ENCODE measurements at regions not wholly inside any gene's neighbourhood (a gene's known extent, or its start where the extent isn't known, plus 50 kb on each side); places are given as distances from the start of the nearest gene placed in this dataset.
"Not testable (repeated sequence)": the region's sequence is repeated elsewhere in the genome, so short reads cannot be mapped to it uniquely, and the experiment has no call there.

DNA sequence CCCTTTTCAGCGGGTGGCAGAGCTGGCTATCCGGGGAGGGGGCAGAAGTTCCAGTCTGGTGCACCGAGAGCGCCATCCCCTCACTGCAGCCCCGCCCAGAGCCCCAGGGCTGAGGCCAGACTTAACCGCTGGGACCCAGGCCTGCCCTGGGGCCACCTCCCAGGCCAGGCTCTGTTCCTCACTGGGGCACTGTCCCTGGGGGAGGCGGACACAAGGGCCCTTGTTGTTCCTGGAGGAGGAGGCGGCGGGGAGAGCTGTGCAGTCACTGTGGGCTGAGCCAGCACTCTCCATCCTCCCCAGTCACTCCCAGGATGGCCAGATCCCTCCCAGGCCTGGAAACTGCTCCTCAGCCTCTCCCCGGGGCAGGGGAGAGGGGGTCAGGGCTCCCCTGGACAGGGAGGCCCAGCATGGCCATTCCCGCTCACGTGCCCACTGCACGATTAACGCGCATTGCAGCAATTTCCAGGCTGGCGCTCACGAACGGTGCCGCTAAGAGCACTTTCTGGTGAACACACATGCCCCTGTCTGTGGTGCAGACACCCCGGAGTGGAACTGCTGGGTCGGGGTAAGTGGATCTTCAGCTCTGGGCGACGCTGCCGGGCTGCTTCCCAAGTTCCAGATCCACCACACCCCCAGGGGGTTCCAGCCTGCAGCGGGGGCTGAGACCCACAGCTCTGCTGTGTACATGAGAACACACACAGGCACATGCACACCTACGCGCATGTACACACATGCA is 89.8 kb upstream of the SFSWAP start:
- H3K36me3 ChIP-seq (ENCODE audit: insufficient read depth, low read length): no peaks in the 10 kb centered on the region
- no peak overlapping the region for H3K4me3 ChIP-seq (ENCODE audit: low read depth in 1 of 2, low read length in 2 of 2)
- H3K4me1 ChIP-seq (ENCODE audit: insufficient read depth, low read length): peaks cover 5% of the 10 kb centered on the region
- H3K9me3 ChIP-seq (ENCODE audit: low read length): no peaks in the 10 kb centered on the region
- no peak overlapping the region for H3K9ac ChIP-seq (ENCODE audit: low read length)
- no peak overlapping the region for H3K27ac ChIP-seq (ENCODE audit: low read depth, low read length)
- peaks cover 0 to 35% of the 10 kb centered on the region in 2 donors for H3K27me3 ChIP-seq (ENCODE audit: control insufficient read depth in 1 of 2, insufficient read depth in 2 of 2, low read length in 2 of 2)

DNA sequence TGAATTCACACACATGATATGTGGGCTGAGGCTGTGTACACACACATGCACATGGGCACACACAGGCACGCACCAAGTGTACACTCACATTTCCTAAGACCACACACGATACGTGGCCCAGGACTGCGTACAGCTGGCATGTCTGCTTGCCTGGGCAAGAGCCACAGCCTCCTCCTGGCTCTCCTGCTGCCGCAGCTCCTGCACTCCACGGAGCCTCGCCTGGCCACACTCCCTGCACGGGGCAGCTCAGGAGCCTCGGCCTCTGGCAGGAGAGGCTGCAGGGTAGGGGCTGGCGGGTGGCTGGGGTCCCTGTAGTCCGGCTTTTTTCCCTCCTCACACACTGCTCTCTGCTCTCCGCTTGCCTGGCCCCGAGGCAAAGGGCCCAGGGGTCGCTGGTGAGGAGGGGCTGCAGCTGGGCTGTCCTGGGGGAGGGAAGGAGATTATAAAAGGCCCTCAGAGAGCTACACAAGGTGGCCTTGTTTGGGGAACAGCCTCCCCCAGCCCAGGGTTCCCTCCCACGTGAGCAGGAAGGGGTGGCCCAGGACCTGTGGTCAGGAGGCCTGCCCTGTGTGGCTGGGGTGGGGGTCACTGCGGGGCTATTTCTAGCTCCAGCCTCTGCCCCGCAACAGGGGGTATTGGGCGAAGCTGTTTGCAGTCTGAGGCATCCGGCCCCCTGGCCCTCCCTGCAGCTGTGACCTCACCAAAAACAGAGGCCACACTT is 89.0 kb upstream of the SFSWAP start:
- peaks cover 5% of the 10 kb centered on the region for H3K4me1 ChIP-seq (ENCODE audit: insufficient read depth, low read length)
- no peak overlapping the region for H3K27ac ChIP-seq (ENCODE audit: low read depth, low read length)
- no peaks in the 10 kb centered on the region for H3K9me3 ChIP-seq (ENCODE audit: low read length)
- H3K4me3 ChIP-seq (ENCODE audit: low read depth in 1 of 2, low read length in 2 of 2): no peak overlapping the region
- H3K9ac ChIP-seq (ENCODE audit: low read length): no peak overlapping the region
- no peaks in the 10 kb centered on the region for H3K36me3 ChIP-seq (ENCODE audit: insufficient read depth, low read length)
- H3K27me3 ChIP-seq (ENCODE audit: control insufficient read depth in 1 of 2, insufficient read depth in 2 of 2, low read length in 2 of 2): peaks cover 0 to 32% of the 10 kb centered on the region in 2 donors

DNA sequence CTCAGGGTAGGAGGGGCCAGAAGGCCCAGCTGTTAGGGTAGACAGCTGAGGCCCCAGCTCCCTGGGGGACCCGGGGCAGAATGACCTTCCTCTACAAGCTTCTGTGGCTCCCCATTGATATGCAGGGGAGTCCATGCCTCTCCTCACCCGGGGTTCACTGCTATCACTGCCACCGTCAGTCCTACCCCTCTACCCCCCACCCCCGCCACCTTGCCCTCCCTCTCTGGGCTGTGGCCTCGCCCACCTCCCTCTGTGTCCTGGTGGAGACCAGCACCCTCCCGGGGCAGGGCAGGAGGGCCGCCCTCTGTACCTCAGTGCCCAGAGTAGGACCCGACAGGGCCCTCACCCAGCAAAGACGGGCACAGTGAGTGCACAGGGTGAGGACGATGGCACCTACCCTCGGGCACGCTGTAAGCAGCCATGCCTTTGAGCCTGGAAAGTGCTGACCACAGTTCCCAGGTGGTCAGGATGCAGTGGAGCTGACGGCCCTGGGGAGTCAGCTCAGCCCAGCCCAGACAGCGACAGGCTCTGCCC is 88.4 kb upstream of the SFSWAP start:
- H3K4me3 ChIP-seq (ENCODE audit: low read depth in 1 of 2, low read length in 2 of 2): no peak overlapping the region
- no peaks in the 10 kb centered on the region for H3K36me3 ChIP-seq (ENCODE audit: insufficient read depth, low read length)
- peaks cover 5% of the 10 kb centered on the region for H3K4me1 ChIP-seq (ENCODE audit: insufficient read depth, low read length)
- no peak overlapping the region for H3K9ac ChIP-seq (ENCODE audit: low read length)
- H3K27ac ChIP-seq (ENCODE audit: low read depth, low read length): no peak overlapping the region
- peaks cover 0 to 26% of the 10 kb centered on the region in 2 donors for H3K27me3 ChIP-seq (ENCODE audit: control insufficient read depth in 1 of 2, insufficient read depth in 2 of 2, low read length in 2 of 2)
- no peaks in the 10 kb centered on the region for H3K9me3 ChIP-seq (ENCODE audit: low read length)

DNA sequence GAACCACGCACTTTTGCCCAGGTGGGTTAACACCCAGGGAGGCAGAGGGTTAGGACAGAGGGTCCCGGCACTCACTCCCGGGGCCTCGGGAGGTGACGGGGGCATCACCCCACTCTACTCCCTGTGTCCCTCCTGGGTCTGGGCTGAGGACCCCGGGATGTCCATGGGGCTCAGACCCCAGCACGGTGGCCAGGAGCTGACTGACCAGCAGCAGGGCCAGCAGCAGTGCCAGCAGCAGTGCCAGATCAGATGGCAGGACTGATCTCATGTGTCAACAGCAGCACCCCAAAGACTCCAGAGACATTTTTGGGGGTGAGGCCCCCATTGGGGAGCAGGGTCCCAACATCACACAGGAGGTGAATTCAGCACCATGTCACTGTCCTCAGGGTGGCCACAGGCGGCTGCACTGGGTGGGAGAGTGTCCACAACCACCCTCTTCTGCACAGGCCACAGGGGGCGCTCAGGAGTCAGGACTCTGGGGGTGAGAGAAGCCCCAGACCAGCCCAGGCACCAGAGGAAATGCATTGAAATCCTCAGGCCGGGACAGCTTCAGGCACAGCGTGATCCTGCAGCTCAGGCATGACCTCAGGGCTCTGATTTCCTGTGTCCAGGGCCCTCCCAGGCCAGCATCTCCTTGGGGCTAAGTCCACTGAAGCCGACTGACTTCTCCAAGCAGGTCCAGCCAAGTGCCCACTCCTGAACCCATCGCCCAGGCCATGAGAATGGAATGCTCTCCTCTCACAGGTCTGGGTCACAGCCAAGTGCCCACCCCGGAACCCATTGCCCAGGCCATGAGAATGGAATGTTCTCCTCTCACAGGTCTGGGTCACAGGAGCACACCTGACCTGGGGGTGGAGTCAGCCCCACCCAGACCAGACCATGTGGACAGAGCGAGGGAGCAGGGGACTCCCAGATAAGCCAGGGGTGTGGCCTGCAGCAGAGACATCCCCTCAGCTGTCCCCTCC is 87.2 kb upstream of the SFSWAP start:
- not testable (repeated sequence) for H3K4me3 ChIP-seq (ENCODE audit: low read depth in 1 of 2, low read length in 2 of 2); H3K9ac ChIP-seq (ENCODE audit: low read length); H3K9me3 ChIP-seq (ENCODE audit: low read length); H3K27ac ChIP-seq (ENCODE audit: low read depth, low read length); H3K4me1 ChIP-seq (ENCODE audit: insufficient read depth, low read length); H3K36me3 ChIP-seq (ENCODE audit: insufficient read depth, low read length)
- H3K27me3 ChIP-seq (ENCODE audit: control insufficient read depth in 1 of 2, insufficient read depth in 2 of 2, low read length in 2 of 2): peaks cover 0 to 21% of the 10 kb centered on the region in 2 donors

DNA sequence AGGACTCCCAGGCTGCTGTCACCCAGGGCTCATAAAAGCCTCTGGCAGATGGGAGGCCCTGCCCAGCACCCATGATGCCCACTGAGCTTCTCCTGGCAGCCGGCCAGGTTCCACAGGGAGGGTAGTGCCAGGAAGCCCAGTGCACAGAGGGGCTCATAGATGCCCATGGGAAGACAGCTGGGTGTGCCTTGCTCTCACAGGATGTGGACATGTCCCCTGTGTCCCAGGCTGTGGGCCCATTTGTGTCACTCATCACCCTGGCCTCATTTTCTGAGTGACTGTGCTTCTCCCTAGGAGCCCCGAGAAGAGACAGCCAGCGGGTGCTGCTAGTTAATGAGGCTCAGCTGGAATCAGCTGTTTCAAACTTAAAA is 86.5 kb upstream of the SFSWAP start:
- not testable (repeated sequence) for H3K9ac ChIP-seq (ENCODE audit: low read length); H3K27ac ChIP-seq (ENCODE audit: low read depth, low read length)
- peaks cover 0 to 27% of the 10 kb centered on the region in 2 donors for H3K27me3 ChIP-seq (ENCODE audit: control insufficient read depth in 1 of 2, insufficient read depth in 2 of 2, low read length in 2 of 2)

DNA sequence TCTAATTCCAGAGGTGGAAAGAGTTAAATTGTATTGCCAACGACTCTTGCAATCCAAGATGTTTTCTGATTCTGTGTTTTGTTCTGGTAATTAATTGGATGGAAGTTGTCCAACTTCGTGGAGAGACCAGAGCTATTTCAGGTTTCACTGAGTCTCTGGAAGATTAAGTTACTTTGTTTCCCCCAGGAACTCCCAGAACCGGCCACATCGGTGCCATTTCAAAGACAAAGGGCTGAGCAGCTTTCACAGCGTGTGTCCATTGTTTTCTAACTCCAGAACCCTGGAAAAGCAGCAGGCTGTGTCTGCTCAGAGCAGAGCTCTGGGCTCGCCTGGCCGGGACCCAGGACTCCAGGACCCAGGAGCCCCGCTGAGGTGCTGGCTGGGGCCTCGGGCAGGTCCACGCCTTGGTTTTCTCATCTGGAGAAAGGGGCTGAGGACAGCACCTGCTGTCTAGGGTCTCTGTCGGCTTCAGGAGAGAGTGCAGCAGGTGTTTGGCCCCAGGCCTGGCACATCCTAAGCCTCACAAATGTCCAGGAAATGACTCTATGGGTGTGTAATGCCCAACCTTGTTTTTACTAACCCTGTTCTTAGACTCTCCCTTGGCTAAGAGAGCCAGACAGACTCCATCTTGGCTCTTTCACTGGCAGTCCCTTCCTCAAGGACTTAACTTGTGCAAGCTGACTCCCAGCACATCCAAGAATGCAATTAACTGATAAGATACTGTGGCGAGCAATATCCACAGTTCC is 86.0 kb upstream of the SFSWAP start:
- not testable (repeated sequence) for H3K27ac ChIP-seq (ENCODE audit: low read depth, low read length); H3K36me3 ChIP-seq (ENCODE audit: insufficient read depth, low read length); H3K9ac ChIP-seq (ENCODE audit: low read length); H3K4me1 ChIP-seq (ENCODE audit: insufficient read depth, low read length); H3K4me3 ChIP-seq (ENCODE audit: low read depth in 1 of 2, low read length in 2 of 2); H3K9me3 ChIP-seq (ENCODE audit: low read length)
- peaks cover 0 to 27% of the 10 kb centered on the region in 2 donors for H3K27me3 ChIP-seq (ENCODE audit: control insufficient read depth in 1 of 2, insufficient read depth in 2 of 2, low read length in 2 of 2)

More for the DNA sequence above, 86.5 kb upstream of the SFSWAP start:
- H3K4me3 ChIP-seq (ENCODE audit: low read depth in 1 of 2, low read length in 2 of 2); H3K4me1 ChIP-seq (ENCODE audit: insufficient read depth, low read length); H3K9me3 ChIP-seq (ENCODE audit: low read length); H3K36me3 ChIP-seq (ENCODE audit: insufficient read depth, low read length): not testable (repeated sequence)

DNA sequence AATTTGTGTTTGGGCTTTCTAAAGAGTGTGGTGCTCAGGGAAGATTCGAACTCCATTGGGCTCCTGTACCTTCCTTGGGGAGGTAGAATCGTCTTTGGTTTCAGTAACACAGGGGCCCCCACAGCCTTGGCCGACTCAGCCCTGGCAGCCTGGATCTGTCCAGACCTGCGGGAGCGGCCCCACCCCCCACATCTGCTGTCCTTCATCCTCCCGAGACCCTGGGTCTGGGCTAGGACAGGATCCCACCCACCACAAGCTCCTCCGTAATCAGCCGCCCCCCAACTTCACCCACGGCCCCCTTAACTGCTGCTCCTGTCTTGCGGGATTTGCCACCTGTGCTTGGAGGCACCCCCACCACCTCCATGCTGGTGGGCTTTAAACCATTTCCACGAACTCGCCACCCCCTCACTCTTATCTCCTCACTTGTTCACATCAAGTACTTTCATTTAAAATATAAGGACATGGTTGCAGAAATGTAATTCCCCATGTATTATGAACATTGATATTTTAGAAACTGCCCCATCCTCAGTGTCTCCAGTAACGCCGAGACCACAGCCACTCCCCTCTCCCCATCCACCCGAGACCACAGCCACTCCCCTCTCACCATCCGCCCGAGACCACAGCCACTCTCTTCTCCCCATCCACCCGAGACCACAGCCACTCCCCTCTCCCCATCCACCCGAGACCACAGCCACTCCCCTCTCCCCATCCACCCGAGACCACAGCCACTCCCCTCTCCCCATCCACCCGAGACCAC is 84.7 kb upstream of the SFSWAP start:
- peaks cover 0 to 20% of the 10 kb centered on the region in 2 donors for H3K27me3 ChIP-seq (ENCODE audit: control insufficient read depth in 1 of 2, insufficient read depth in 2 of 2, low read length in 2 of 2)
- H3K4me3 ChIP-seq (ENCODE audit: low read depth in 1 of 2, low read length in 2 of 2); H3K9ac ChIP-seq (ENCODE audit: low read length); H3K9me3 ChIP-seq (ENCODE audit: low read length); H3K4me1 ChIP-seq (ENCODE audit: insufficient read depth, low read length); H3K36me3 ChIP-seq (ENCODE audit: insufficient read depth, low read length); H3K27ac ChIP-seq (ENCODE audit: low read depth, low read length): not testable (repeated sequence)

DNA sequence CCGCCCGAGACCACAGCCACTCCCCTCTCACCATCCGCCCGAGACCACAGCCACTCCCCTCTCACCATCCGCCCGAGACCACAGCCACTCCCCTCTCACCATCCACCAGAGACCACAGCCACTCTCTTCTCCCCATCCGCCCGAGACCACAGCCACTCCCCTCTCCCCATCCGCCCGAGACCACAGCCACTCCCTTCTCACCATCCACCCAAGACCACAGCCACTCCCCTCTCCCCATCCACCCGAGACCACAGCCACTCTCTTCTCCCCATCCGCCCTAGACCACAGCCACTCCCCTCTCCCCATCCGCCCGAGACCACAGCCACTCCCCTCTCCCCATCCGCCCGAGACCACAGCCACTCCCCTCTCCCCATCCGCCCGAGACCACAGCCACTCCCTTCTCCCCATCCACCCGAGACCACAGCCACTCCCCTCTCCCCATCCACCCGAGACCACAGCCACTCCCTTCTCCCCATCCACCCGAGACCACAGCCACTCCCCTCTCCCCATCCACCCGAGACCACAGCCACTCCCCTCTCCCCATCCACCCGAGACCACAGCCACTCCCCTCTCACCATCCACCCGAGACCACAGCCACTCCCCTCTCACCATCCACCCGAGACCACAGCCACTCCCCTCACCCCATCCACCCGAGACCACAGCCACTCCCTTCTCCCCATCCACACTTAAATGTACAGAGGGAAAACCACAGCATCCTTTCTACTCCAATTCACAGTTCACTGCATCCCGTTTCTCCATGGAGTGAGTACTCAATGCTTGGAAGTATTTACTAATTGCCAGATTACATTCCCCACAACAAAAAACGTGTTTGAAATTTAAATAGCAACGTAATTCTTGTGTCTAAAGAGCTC is 83.5 kb upstream of the SFSWAP start:
- peaks cover 0 to 13% of the 10 kb centered on the region in 2 donors for H3K27me3 ChIP-seq (ENCODE audit: control insufficient read depth in 1 of 2, insufficient read depth in 2 of 2, low read length in 2 of 2)
- not testable (repeated sequence) for H3K4me1 ChIP-seq (ENCODE audit: insufficient read depth, low read length); H3K4me3 ChIP-seq (ENCODE audit: low read depth in 1 of 2, low read length in 2 of 2); H3K9me3 ChIP-seq (ENCODE audit: low read length); H3K36me3 ChIP-seq (ENCODE audit: insufficient read depth, low read length); H3K9ac ChIP-seq (ENCODE audit: low read length); H3K27ac ChIP-seq (ENCODE audit: low read depth, low read length)

DNA sequence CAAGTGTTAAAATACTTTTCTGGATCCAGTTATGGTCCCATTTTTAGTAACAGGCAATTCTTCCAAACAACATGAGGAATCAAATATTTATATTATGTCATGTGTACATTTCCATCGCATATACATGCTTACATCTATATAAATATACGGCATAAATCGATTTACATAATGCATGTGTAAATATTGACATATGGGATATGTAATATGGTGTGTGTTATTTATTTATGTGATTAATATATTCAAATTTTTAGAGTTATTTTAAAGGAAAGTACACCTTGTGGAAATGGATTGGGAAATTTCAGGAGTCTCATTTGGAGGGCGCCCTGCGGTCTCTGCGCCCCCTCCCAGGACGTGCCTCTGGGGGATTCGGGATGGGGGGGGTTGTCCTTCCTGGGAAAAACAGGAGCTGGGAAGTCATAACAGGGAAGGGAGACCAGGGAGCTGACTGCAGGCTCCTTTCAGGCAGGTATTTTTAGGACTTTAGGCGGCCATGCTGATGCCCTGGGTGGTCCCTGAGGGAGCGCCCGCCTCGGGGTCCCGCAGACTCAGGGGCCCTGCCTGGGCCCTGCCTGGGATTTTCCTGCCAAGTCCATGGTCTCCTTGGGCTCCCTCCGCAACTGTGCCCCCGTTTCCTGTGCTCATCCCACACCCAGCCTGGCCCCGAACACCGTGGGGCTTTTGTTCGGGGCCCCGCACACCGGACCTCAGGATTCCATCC is 82.7 kb upstream of the SFSWAP start:
- Histone ChIP-seq H3K4me1 (ENCODE audit: insufficient read depth, low read length) (peaks cover 5% of the 10 kb centered on the region), H3K4me3 (ENCODE audit: low read depth in 1 of 2, low read length in 2 of 2) (no peak overlapping the region), H3K36me3 (ENCODE audit: insufficient read depth, low read length) (no peaks in the 10 kb centered on the region), H3K9ac (ENCODE audit: low read length) (no peak overlapping the region), H3K9me3 (ENCODE audit: low read length) (no peaks in the 10 kb centered on the region), H3K27me3 (ENCODE audit: control insufficient read depth in 1 of 2, insufficient read depth in 2 of 2, low read length in 2 of 2) (peaks cover 0 to 11% of the 10 kb centered on the region in 2 donors), H3K27ac (ENCODE audit: low read depth, low read length) (no peak overlapping the region)

Data from muscle layer of colon (tissue), 2 donors.